HG02763 (cell line): ENCODE measurements at regions not wholly inside any gene's neighbourhood (a gene's known extent, or its start where the extent isn't known, plus 50 kb on each side); places are given as distances from the start of the nearest gene placed in this dataset.
"Not testable (repeated sequence)": the region's sequence is repeated elsewhere in the genome, so short reads cannot be mapped to it uniquely, and the experiment has no call there.

ENCODE experiments used
- ATAC-seq: cut with Tn5 transposase; IDR thresholded peaks from one replicate; pipeline ENCODE4 v1.9.1; 2021; ENCODE audit warnings: mild to moderate bottlenecking, moderate library complexity; ENCODE audit not compliant: unreplicated experiment

- no peak for ATAC-seq
Measured at GRCh38 chr7:66502230-66503035, 126.2 kb upstream of the KCTD7 start.

- ATAC-seq: no peak
Measured at GRCh38 chr7:66503036-66503370, 125.7 kb upstream of the KCTD7 start.

GRCh38 chr7:66503551-66504031 is 125.1 kb upstream of the KCTD7 start:
- ATAC-seq: no peak

- ATAC-seq: no peak
Measured at GRCh38 chr7:66504131-66504530, 124.5 kb upstream of the KCTD7 start.

- no peak for ATAC-seq
Measured at GRCh38 chr7:66505009-66505408, 123.7 kb upstream of the KCTD7 start.

- ATAC-seq: no peak
Measured at GRCh38 chr7:66505531-66506451, 122.9 kb upstream of the KCTD7 start.

- ATAC-seq: not testable (repeated sequence)
Measured at GRCh38 chr7:66506703-66507102, 122.0 kb upstream of the KCTD7 start.

- no peak for ATAC-seq
Measured at GRCh38 chr7:66507764-66508296, 120.9 kb upstream of the KCTD7 start.

GRCh38 chr7:66508431-66508830 is 120.2 kb upstream of the KCTD7 start:
- ATAC-seq: no peak

GRCh38 chr7:66514050-66514449 is 114.6 kb upstream of the KCTD7 start:
- no peak for ATAC-seq

GRCh38 chr7:66517212-66517909 is 111.3 kb upstream of the KCTD7 start:
- no peak for ATAC-seq

GRCh38 chr7:66518151-66518691 is 110.5 kb upstream of the KCTD7 start:
- no peak for ATAC-seq

GRCh38 chr7:66521675-66522074 is 107.0 kb upstream of the KCTD7 start:
- ATAC-seq: no peak

- ATAC-seq: no peak
Measured at GRCh38 chr7:66522518-66522917, 106.2 kb upstream of the KCTD7 start.

GRCh38 chr7:66523409-66523808 is 105.3 kb upstream of the KCTD7 start:
- ATAC-seq: no peak

- no peak for ATAC-seq
Measured at GRCh38 chr7:66524738-66525137, 103.9 kb upstream of the KCTD7 start.

- not testable (repeated sequence) for ATAC-seq
Measured at GRCh38 chr7:66526782-66527181, 101.9 kb upstream of the KCTD7 start.

- no peak for ATAC-seq
Measured at GRCh38 chr7:66528652-66529051, 100.0 kb upstream of the KCTD7 start.

- no peak for ATAC-seq
Measured at GRCh38 chr7:66529883-66530610, 98.6 kb upstream of the KCTD7 start.
